ENCODE measurements at regions not wholly inside any gene's neighbourhood (a gene's known extent, or its start where the extent isn't known, plus 50 kb on each side); places are given as distances from the start of the nearest gene placed in this dataset.

DNA sequence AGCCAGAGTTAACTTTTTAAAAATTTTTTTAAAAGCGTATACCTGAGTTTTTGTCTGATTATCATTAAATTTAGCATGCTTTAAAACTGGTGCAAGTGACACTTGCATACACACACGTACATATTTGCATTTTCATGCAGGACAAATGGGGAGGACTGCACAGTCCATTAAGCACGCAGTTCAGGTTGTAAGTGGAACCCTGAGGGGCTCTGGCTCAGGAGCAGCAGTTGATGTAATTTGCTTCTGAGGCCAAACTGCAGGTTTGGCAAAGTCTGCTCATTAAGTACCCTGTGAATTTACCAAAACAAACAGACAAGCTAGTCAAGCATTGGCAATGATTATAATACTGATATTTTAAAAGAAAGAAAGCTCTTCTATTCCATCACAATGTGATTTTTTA is 215.8 kb upstream of the PFKP start:
- H3K9ac ChIP-seq (ENCODE audit: low read length) = no peak overlapping the region
- no peak overlapping the region for H3K4me3 ChIP-seq (ENCODE audit: control extremely low read depth in 1 of 5, extremely low read depth in 1 of 5, insufficient read depth in 1 of 5, low read depth in 2 of 5, low read length in 4 of 5)
- H3K4me1 Mint-ChIP-seq = no peaks in the 10 kb centered on the region
- intact Hi-C loops (cut with micrococcal nuclease) = no loop called here
- H3K27ac Mint-ChIP-seq = no peak overlapping the region
- no peaks in the 10 kb centered on the region for H4K20me1 ChIP-seq (ENCODE audit: control insufficient read depth, insufficient read depth, low read length, poor library complexity, severe bottlenecking)
- peaks cover 0 to 4% (median 0%) of the 10 kb centered on the region in 4 experiments for H3K27me3 ChIP-seq (replicated peaks in 1 of 4; ENCODE audit: control extremely low read depth in 1 of 4, control insufficient read depth in 3 of 4, insufficient read depth in 4 of 4, low read length in 3 of 4)
- WGBS (ENCODE audit: insufficient coverage) = 80% methylated on average over 1 of the region's 3 CpGs
- H2AFZ ChIP-seq (ENCODE audit: insufficient read depth, low read depth, low read length, poor library complexity, severe bottlenecking) = no peak overlapping the region
- H3K4me2 ChIP-seq (replicated peaks; ENCODE audit: low read depth, low read length, poor library complexity, severe bottlenecking) = no peak overlapping the region
- H3K9me3 ChIP-seq (ENCODE audit: control extremely low read depth in 1 of 3, control insufficient read depth in 2 of 3, insufficient read depth in 1 of 3, low read length in 2 of 3) = no peaks in the 10 kb centered on the region
- no peaks in the 10 kb centered on the region for H3K4me1 ChIP-seq (ENCODE audit: control insufficient read depth in 2 of 2, insufficient read depth in 2 of 2, low read length in 2 of 2)
- CTCF ChIA-PET = interaction anchor here (1.4 kb wide), 1 partner anchor 192 kb away, joined by 3 read pairs; no protein-coding TSS in a partner anchor
- H3K79me2 ChIP-seq (ENCODE audit: control insufficient read depth, insufficient read depth, low read length) = no peaks in the 10 kb centered on the region
- H3K27ac ChIP-seq (ENCODE audit: low read length in 2 of 2) = no peak overlapping the region
- peaks cover 13% of the 10 kb centered on the region for H3K27me3 Mint-ChIP-seq
- TF ChIP-seq, protein P1, sequence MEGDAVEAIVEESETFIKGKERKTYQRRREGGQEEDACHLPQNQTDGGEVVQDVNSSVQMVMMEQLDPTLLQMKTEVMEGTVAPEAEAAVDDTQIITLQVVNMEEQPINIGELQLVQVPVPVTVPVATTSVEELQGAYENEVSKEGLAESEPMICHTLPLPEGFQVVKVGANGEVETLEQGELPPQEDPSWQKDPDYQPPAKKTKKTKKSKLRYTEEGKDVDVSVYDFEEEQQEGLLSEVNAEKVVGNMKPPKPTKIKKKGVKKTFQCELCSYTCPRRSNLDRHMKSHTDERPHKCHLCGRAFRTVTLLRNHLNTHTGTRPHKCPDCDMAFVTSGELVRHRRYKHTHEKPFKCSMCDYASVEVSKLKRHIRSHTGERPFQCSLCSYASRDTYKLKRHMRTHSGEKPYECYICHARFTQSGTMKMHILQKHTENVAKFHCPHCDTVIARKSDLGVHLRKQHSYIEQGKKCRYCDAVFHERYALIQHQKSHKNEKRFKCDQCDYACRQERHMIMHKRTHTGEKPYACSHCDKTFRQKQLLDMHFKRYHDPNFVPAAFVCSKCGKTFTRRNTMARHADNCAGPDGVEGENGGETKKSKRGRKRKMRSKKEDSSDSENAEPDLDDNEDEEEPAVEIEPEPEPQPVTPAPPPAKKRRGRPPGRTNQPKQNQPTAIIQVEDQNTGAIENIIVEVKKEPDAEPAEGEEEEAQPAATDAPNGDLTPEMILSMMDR (IDR thresholded peaks at IDR 0.05) = no peak
- TF ChIP-seq EZH2 (IDR thresholded peaks at IDR 0.05; ENCODE audit: borderline replicate concordance, insufficient read depth, low read depth, low read length, poor library complexity, severe bottlenecking) = no peak
- ATAC-seq (ENCODE audit: low read depth) (no peak), DNase-seq (no peak)
- no peaks in the 10 kb centered on the region for H3K9me3 Mint-ChIP-seq (ENCODE audit: insufficient read depth)
- H3K36me3 ChIP-seq (replicated peaks in 1 of 2; ENCODE audit: control extremely low read depth in 1 of 2, control insufficient read depth in 1 of 2, extremely low read depth in 1 of 2, insufficient read depth in 2 of 2, low read length in 1 of 2) = no peaks in the 10 kb centered on the region
- POLR2A ChIA-PET = no interaction called here
- no peak overlapping the region for H3K4me3 Mint-ChIP-seq

GRCh38 chr10:2850202-2850601 is 217.1 kb upstream of the PFKP start:
- peaks cover 9% of the 10 kb centered on the region for H3K27me3 Mint-ChIP-seq
- CTCF ChIA-PET = no interaction called here
- ATAC-seq (ENCODE audit: low read depth) (no peak), DNase-seq (no peak)
- WGBS (ENCODE audit: insufficient coverage) = no CpG with 5 or more reads among the region's 5 CpGs
- Histone ChIP-seq H2AFZ (ENCODE audit: insufficient read depth, low read depth, low read length, poor library complexity, severe bottlenecking) (no peak overlapping the region), H3K4me2 (replicated peaks; ENCODE audit: low read depth, low read length, poor library complexity, severe bottlenecking) (no peak overlapping the region), H3K4me3 (ENCODE audit: control extremely low read depth in 1 of 5, extremely low read depth in 1 of 5, insufficient read depth in 1 of 5, low read depth in 2 of 5, low read length in 4 of 5) (no peak overlapping the region), H3K9ac (ENCODE audit: low read length) (no peak overlapping the region), H3K27me3 (replicated peaks in 1 of 4; ENCODE audit: control extremely low read depth in 1 of 4, control insufficient read depth in 3 of 4, insufficient read depth in 4 of 4, low read length in 3 of 4) (peaks cover 0 to 4% (median 0%) of the 10 kb centered on the region in 4 experiments), H3K27ac (ENCODE audit: low read length in 2 of 2) (no peak overlapping the region), H3K79me2 (ENCODE audit: control insufficient read depth, insufficient read depth, low read length) (no peaks in the 10 kb centered on the region), H3K9me3 (ENCODE audit: control extremely low read depth in 1 of 3, control insufficient read depth in 2 of 3, insufficient read depth in 1 of 3, low read length in 2 of 3) (no peaks in the 10 kb centered on the region), H4K20me1 (ENCODE audit: control insufficient read depth, insufficient read depth, low read length, poor library complexity, severe bottlenecking) (no peaks in the 10 kb centered on the region), H3K36me3 (replicated peaks in 1 of 2; ENCODE audit: control extremely low read depth in 1 of 2, control insufficient read depth in 1 of 2, extremely low read depth in 1 of 2, insufficient read depth in 2 of 2, low read length in 1 of 2) (no peaks in the 10 kb centered on the region), H3K4me1 (ENCODE audit: control insufficient read depth in 2 of 2, insufficient read depth in 2 of 2, low read length in 2 of 2) (no peaks in the 10 kb centered on the region)
- no peaks in the 10 kb centered on the region for H3K4me1 Mint-ChIP-seq
- no peak overlapping the region for H3K27ac Mint-ChIP-seq
- POLR2A ChIA-PET = no interaction called here
- no peaks in the 10 kb centered on the region for H3K9me3 Mint-ChIP-seq (ENCODE audit: insufficient read depth)
- H3K4me3 Mint-ChIP-seq = no peak overlapping the region
- no peak for TF ChIP-seq EZH2 (IDR thresholded peaks at IDR 0.05; ENCODE audit: borderline replicate concordance, insufficient read depth, low read depth, low read length, poor library complexity, severe bottlenecking)
- TF ChIP-seq, protein P1 (IDR thresholded peaks at IDR 0.05) = no peak
- intact Hi-C loops (cut with micrococcal nuclease) = no loop called here

All from B cell (primary cell).